PC-9 (cell line): ENCODE measurements at regions not wholly inside any gene's neighbourhood (a gene's known extent, or its start where the extent isn't known, plus 50 kb on each side); places are given as distances from the start of the nearest gene placed in this dataset.

Experiments used
- BruUV-seq: library from RNA; stranded (reverse); fragments of 400-500 nt; replicated peaks from 2 replicates; lab custom pipeline; 2021; lab: Mats Ljungman, UMichigan
- CTCF ChIA-PET: fragments of 300-600 bp; sonication (Branson Sonifier 250); formaldehyde crosslinking; loops from one replicate; lab custom pipeline; 2022; ENCODE audit warnings: antibody characterized with exemption; lab: Charles Lee
- POLR2A ChIA-PET: fragments of 300-600 bp; sonication (Branson Sonifier 250); formaldehyde crosslinking; loops from one replicate; lab custom pipeline; 2022; ENCODE audit warnings: antibody characterized with exemption; ENCODE audit not compliant: unreplicated experiment; lab: Charles Lee
- DNase-seq, 2 experiments: peaks; one replicate each; pipeline versions ENCODE4 v3.0.0 to v3.0.0-alpha.2; 2015 to 2022; ENCODE audit warnings: mixed read lengths in 1 of 2
- H2AFZ ChIP-seq: fragments of 200-600 bp; sonication (generic); 2 replicates; pipeline ENCODE4 v1.8.1; 2017; ENCODE audit warnings: antibody characterized with exemption
- H3F3A ChIP-seq: fragments of 200-600 bp; sonication (generic); 2 replicates; pipeline ENCODE4 v1.8.1; 2017; ENCODE audit warnings: antibody characterized with exemption, mild to moderate bottlenecking, low read depth; ENCODE audit not compliant: insufficient read depth
- H3K27ac ChIP-seq: fragments of 200-600 bp; sonication (generic); 2 replicates; pipeline ENCODE4 v1.6.1; 2016; ENCODE audit warnings: mixed run types
- H3K27me3 ChIP-seq: fragments of 200-600 bp; sonication (generic); 2 replicates; pipeline ENCODE4 v1.6.1; 2016; ENCODE audit warnings: low read depth, mixed run types; ENCODE audit not compliant: insufficient read depth
- H3K36me3 ChIP-seq: fragments of 200-600 bp; sonication (generic); 2 replicates; pipeline ENCODE4 v1.6.1; 2016; ENCODE audit warnings: low read depth, mixed run types
- H3K4me1 ChIP-seq: fragments of 200-600 bp; sonication (generic); replicated peaks from 2 replicates; pipeline ENCODE4 v1.6.1; 2016; ENCODE audit warnings: mixed run types; ENCODE audit not compliant: insufficient read depth
- H3K4me2 ChIP-seq: fragments of 200-600 bp; sonication (generic); 2 replicates; pipeline ENCODE4 v1.6.1; 2017; ENCODE audit warnings: mixed run types
- H3K4me3 ChIP-seq: fragments of 200-600 bp; sonication (generic); 2 replicates; pipeline ENCODE4 v1.6.1; 2016; ENCODE audit warnings: mixed run types
- H3K79me2 ChIP-seq: fragments of 200-600 bp; sonication (generic); 2 replicates; pipeline ENCODE4 v1.6.1; 2017; ENCODE audit warnings: low read depth, mixed run types
- H3K9me2 ChIP-seq: fragments of 200-600 bp; sonication (generic); 2 replicates; pipeline ENCODE4 v1.8.1; 2017; ENCODE audit warnings: mild to moderate bottlenecking; ENCODE audit not compliant: insufficient read depth
- H3K9me3 ChIP-seq: fragments of 200-600 bp; sonication (generic); 2 replicates; pipeline ENCODE4 v1.8.1; 2016; ENCODE audit warnings: low read depth; ENCODE audit not compliant: insufficient read depth
- H4K20me1 ChIP-seq: fragments of 200-600 bp; sonication (generic); 2 replicates; pipeline ENCODE4 v1.8.1; 2017; ENCODE audit not compliant: insufficient read depth
- CTCF ChIP-seq: fragments of 200-600 bp; sonication (generic); conservative IDR thresholded peaks from 2 replicates; pipeline ENCODE4 v1.6.1; 2017; ENCODE audit warnings: mixed run types, antibody characterized with exemption, mild to moderate bottlenecking, moderate library complexity
- EZH2 ChIP-seq: fragments of 200-600 bp; sonication (generic); IDR thresholded peaks from 2 replicates; pipeline ENCODE4 v1.8.0; 2017; ENCODE audit warnings: antibody characterized with exemption, low read depth
- intact Hi-C: fragments of 100-400 bp; cut with micrococcal nuclease; formaldehyde crosslinking; loops from one replicate; pipeline ENCODE4 v1.10.0; 2022; ENCODE audit not compliant: unreplicated experiment

- Histone ChIP-seq H3K9me2 (no peaks in the 10 kb centered on the region), H3K9me3 (0 out of 2 replicates have a peak, but pooled peaks cover 5% of the 10 kb centered on the region), H3K27me3 (no peaks in the 10 kb centered on the region), H3K4me3 (no peak overlapping the region), H3K79me2 (no peaks in the 10 kb centered on the region), H3K4me1 (peaks cover 10% of the 10 kb centered on the region), H3F3A (no peaks in the 10 kb centered on the region; the same call in 1 of the 2 replicates), H4K20me1 (no peaks in the 10 kb centered on the region), H2AFZ (no peak overlapping the region), H3K36me3 (no peaks in the 10 kb centered on the region), H3K4me2 (no peak overlapping the region), H3K27ac (no peak overlapping the region)
- BruUV-seq: no TSS peak
- intact Hi-C loops: no loop called here
- ChIA-PET POLR2A (no interaction called here), CTCF (no interaction called here)
- DNase-seq: no peak
- TF ChIP-seq CTCF (no peak), EZH2 (no peak)
These were observed 227.3 kb downstream of the NMUR2 start for GRCh38 chr5:152177626-152178349.

- no peaks in the 10 kb centered on the region for H3K9me2 ChIP-seq
- H3K4me3 ChIP-seq: no peak overlapping the region
- DNase-seq: no peak
- H3K27ac ChIP-seq: no peak overlapping the region
- H4K20me1 ChIP-seq: no peaks in the 10 kb centered on the region
- TF ChIP-seq CTCF (no peak), EZH2 (no peak)
- no peaks in the 10 kb centered on the region for H3K36me3 ChIP-seq
- H2AFZ ChIP-seq: no peak overlapping the region
- ChIA-PET CTCF (no interaction called here), POLR2A (no interaction called here)
- no peaks in the 10 kb centered on the region for H3K27me3 ChIP-seq
- H3K4me1 ChIP-seq: no peaks in the 10 kb centered on the region
- intact Hi-C loops: no loop called here
- BruUV-seq: no TSS peak
- H3K9me3 ChIP-seq: no peaks in the 10 kb centered on the region
- no peaks in the 10 kb centered on the region for H3K79me2 ChIP-seq
- H3F3A ChIP-seq: no peaks in the 10 kb centered on the region
- H3K4me2 ChIP-seq: no peak overlapping the region
These were observed 233.2 kb downstream of the NMUR2 start for GRCh38 chr5:152171888-152172287.

- ChIA-PET CTCF (no interaction called here), POLR2A (no interaction called here)
- Histone ChIP-seq H3K4me2 (no peak overlapping the region), H2AFZ (no peak overlapping the region), H3K4me3 (no peak overlapping the region), H3K27me3 (no peaks in the 10 kb centered on the region), H3K36me3 (no peaks in the 10 kb centered on the region), H4K20me1 (no peaks in the 10 kb centered on the region), H3K9me3 (no peaks in the 10 kb centered on the region), H3K9me2 (no peaks in the 10 kb centered on the region), H3K79me2 (no peaks in the 10 kb centered on the region), H3K4me1 (no peaks in the 10 kb centered on the region), H3K27ac (no peak overlapping the region), H3F3A (no peaks in the 10 kb centered on the region)
- TF ChIP-seq CTCF: no peak
- no peak for TF ChIP-seq EZH2
- intact Hi-C loops: no loop called here
- BruUV-seq: no TSS peak
- no peak for DNase-seq
These were observed 234.7 kb downstream of the NMUR2 start for GRCh38 chr5:152170350-152170749.
